IMR-90 (cell line): ENCODE measurements at regions not wholly inside any gene's neighbourhood (a gene's known extent, or its start where the extent isn't known, plus 50 kb on each side); places are given as distances from the start of the nearest gene placed in this dataset.

Experiments
- ATAC-seq: fragments of 200-7000 bp; cut with Tn5 transposase; 2 replicates; pipeline ENCODE4 v1.9.1; 2020; ENCODE audit warnings: low read depth, mild to moderate bottlenecking, moderate library complexity
- BruUV-seq: library from RNA; stranded (reverse); fragments of 400-500 nt; replicated peaks from 2 replicates; lab custom pipeline; 2021; lab: Mats Ljungman, UMichigan
- CTCF ChIA-PET: fragments of 300-600 bp; formaldehyde crosslinking; extraction: SDS; loops from one replicate; lab custom pipeline; 2021; ENCODE audit warnings: antibody characterized with exemption; lab: Yijun Ruan, JAX
- POLR2A ChIA-PET: fragments of 300-600 bp; sonication (Branson Sonifier 250); formaldehyde crosslinking; loops from one replicate; lab custom pipeline; 2022; ENCODE audit warnings: antibody characterized with exemption; ENCODE audit not compliant: unreplicated experiment; lab: Charles Lee
- DNase-seq: peaks from one replicate; pipeline ENCODE4 v3.0.0; 2013
- H2AFZ ChIP-seq: replicated peaks from 2 replicates; pipeline ENCODE3; 2013; ENCODE audit warnings: low read length, mild to moderate bottlenecking; ENCODE audit not compliant: poor library complexity
- H2AK5ac ChIP-seq: 2 replicates; pipeline ENCODE4 v1.6.1; 2013; ENCODE audit warnings: low read depth, low read length, inconsistent platforms
- H2AK9ac ChIP-seq: replicated peaks from 2 replicates; pipeline ENCODE3; 2013; ENCODE audit warnings: mild to moderate bottlenecking, low read depth, low read length, moderate library complexity; ENCODE audit not compliant: poor library complexity
- H2BK120ac ChIP-seq: 2 replicates; pipeline ENCODE4 v1.6.1; 2013; ENCODE audit warnings: low read depth, low read length, inconsistent platforms
- H2BK15ac ChIP-seq: 3 replicates; pipeline ENCODE4 v1.6.1; 2013; ENCODE audit warnings: low read depth, low read length, inconsistent platforms
- H2BK20ac ChIP-seq: 2 replicates; pipeline ENCODE4 v1.6.1; 2013; ENCODE audit warnings: low read depth, mild to moderate bottlenecking, inconsistent platforms, low read length, moderate library complexity
- H2BK5ac ChIP-seq: 2 replicates; pipeline ENCODE4 v1.6.1; 2013; ENCODE audit warnings: mild to moderate bottlenecking, low read depth, low read length, inconsistent platforms; ENCODE audit not compliant: poor library complexity, severe bottlenecking
- H3K14ac ChIP-seq: replicated peaks from 2 replicates; pipeline ENCODE4 v1.6.1; 2013; ENCODE audit warnings: low read depth, low read length, inconsistent platforms
- H3K18ac ChIP-seq: 2 replicates; pipeline ENCODE4 v1.6.1; 2013; ENCODE audit warnings: low read depth, low read length, control low read depth
- H3K23ac ChIP-seq: 2 replicates; pipeline ENCODE4 v1.6.1; 2013; ENCODE audit warnings: low read depth, low read length, inconsistent platforms
- H3K27ac ChIP-seq: 2 replicates; pipeline ENCODE4 v1.5.1; 2013; ENCODE audit warnings: mild to moderate bottlenecking, control low read depth, low read length; ENCODE audit not compliant: insufficient read depth
- H3K27me3 ChIP-seq: 2 replicates; pipeline ENCODE4 v1.6.1; 2013; ENCODE audit warnings: low read length; ENCODE audit not compliant: control insufficient read depth, insufficient read depth
- H3K36me3 ChIP-seq: 2 replicates; pipeline ENCODE4 v1.6.1; 2013; ENCODE audit warnings: low read length, mixed read lengths; ENCODE audit not compliant: control insufficient read depth, insufficient read depth
- H3K4ac ChIP-seq: 2 replicates; pipeline ENCODE4 v1.6.1; 2013; ENCODE audit warnings: low read depth, low read length, inconsistent platforms
- H3K4me1 ChIP-seq: 2 replicates; pipeline ENCODE4 v1.6.1; 2013; ENCODE audit warnings: low read length, mixed read lengths; ENCODE audit not compliant: control insufficient read depth, insufficient read depth
- H3K4me2 ChIP-seq: 2 replicates; pipeline ENCODE4 v1.6.1; 2013; ENCODE audit warnings: low read depth, mild to moderate bottlenecking, control low read depth, low read length, moderate library complexity
- H3K4me3 ChIP-seq: 2 replicates; pipeline ENCODE4 v1.5.1; 2013; ENCODE audit warnings: low read depth, mild to moderate bottlenecking, control low read depth, low read length, moderate library complexity; ENCODE audit not compliant: insufficient read depth
- H3K56ac ChIP-seq: 2 replicates; pipeline ENCODE4 v1.6.1; 2013; ENCODE audit warnings: low read length, inconsistent platforms; ENCODE audit not compliant: insufficient read depth; ENCODE audit errors: extremely low read depth
- H3K79me1 ChIP-seq, 2 experiments: 2 replicates each; pipeline ENCODE4 v1.6.1; 2013; ENCODE audit warnings: low read length in 2 of 2, inconsistent platforms in 1 of 2, low read depth in 1 of 2
- H3K9ac ChIP-seq: 2 replicates; pipeline ENCODE4 v1.6.1; 2013; ENCODE audit warnings: low read depth, low read length, control low read depth
- H3K9me1 ChIP-seq: 2 replicates; pipeline ENCODE4 v1.6.1; 2013; ENCODE audit warnings: low read length, inconsistent platforms; ENCODE audit not compliant: insufficient read depth
- H3K9me3 ChIP-seq: 2 replicates; pipeline ENCODE4 v1.6.1; 2013; ENCODE audit warnings: low read length; ENCODE audit not compliant: control insufficient read depth, insufficient read depth
- H4K20me1 ChIP-seq: 2 replicates; pipeline ENCODE4 v1.6.1; 2013; ENCODE audit warnings: low read length, inconsistent platforms; ENCODE audit not compliant: insufficient read depth
- H4K5ac ChIP-seq: 2 replicates; pipeline ENCODE4 v1.6.1; 2013; ENCODE audit warnings: mild to moderate bottlenecking, low read depth, low read length, control low read depth
- H4K8ac ChIP-seq, 2 experiments: 2 replicates each; pipeline ENCODE4 v1.6.1; 2013; ENCODE audit warnings: low read depth in 2 of 2, low read length in 2 of 2, control low read depth in 1 of 2, inconsistent platforms in 1 of 2
- H4K91ac ChIP-seq: 2 replicates; pipeline ENCODE4 v1.6.1; 2013; ENCODE audit warnings: low read depth, low read length, inconsistent platforms; ENCODE audit not compliant: insufficient read depth
- CEBPB ChIP-seq: IDR thresholded peaks from 2 replicates; pipeline ENCODE4 v1.6.1; 2012; ENCODE audit warnings: low read depth, low read length, improper control_type of control experiment
- CHD1 ChIP-seq: IDR thresholded peaks from 2 replicates; pipeline ENCODE4 v1.6.1; 2012; ENCODE audit warnings: low read depth, low read length, improper control_type of control experiment
- FOS ChIP-seq: fragments of 150-350 bp; IDR thresholded peaks from 2 replicates; pipeline ENCODE4 v1.6.1; 2016; ENCODE audit warnings: low read depth, low read length
- MAFK ChIP-seq: IDR thresholded peaks from 2 replicates; pipeline ENCODE4 v1.6.1; 2012; ENCODE audit warnings: low read depth, low read length, improper control_type of control experiment
- NFE2L2 ChIP-seq: fragments of 150-350 bp; IDR thresholded peaks from 2 replicates; pipeline ENCODE4 v1.6.1; 2016; ENCODE audit warnings: low read depth, mild to moderate bottlenecking, low read length
- POLR2A ChIP-seq: IDR thresholded peaks from 2 replicates; pipeline ENCODE4 v1.6.1; 2012; ENCODE audit warnings: mild to moderate bottlenecking, low read depth, low read length
- RCOR1 ChIP-seq: IDR thresholded peaks from 2 replicates; pipeline ENCODE4 v1.6.1; 2012; ENCODE audit warnings: mild to moderate bottlenecking, low read length, improper control_type of control experiment; ENCODE audit not compliant: insufficient replicate concordance
- WGBS, 2 experiments: methylation state at CpG; one replicate each; pipeline versions ENCODE4 v1.1.5 to v1.1.7; 2013; ENCODE audit warnings: missing lambda C conversion rate in 2 of 2; ENCODE audit not compliant: insufficient read length in 1 of 2; ENCODE audit errors: extremely low coverage in 2 of 2; 5-methylcytosine and 5-hydroxymethylcytosine counted together
- dilution Hi-C: fragments of 300-500 bp; cut with HindIII; formaldehyde crosslinking; loops from one replicate; pipeline ENCODE4 v1.14.3; 2018; ENCODE audit warnings: low sequenced_read_pairs; ENCODE audit not compliant: unreplicated experiment
- in situ Hi-C: fragments of 300-500 bp; cut with MboI; formaldehyde crosslinking; loops from 3 replicates; pipeline ENCODE4 v1.14.3; 2019; ENCODE audit warnings: low sequenced_read_pairs, inconsistent platforms, mixed read lengths
- intact Hi-C: fragments of 100-400 bp; cut with micrococcal nuclease; formaldehyde crosslinking; loops from 2 replicates; pipeline ENCODE4 v1.10.0; 2022
- TF ChIP-seq, protein P1 (sequence below): conservative IDR thresholded peaks from 2 replicates; pipeline ENCODE4 v1.5.1; 2012; ENCODE audit warnings: mild to moderate bottlenecking, low read depth, low read length, improper control_type of control experiment
- TF ChIP-seq, protein P2 (sequence below): fragments of 150-350 bp; IDR thresholded peaks from 2 replicates; pipeline ENCODE4 v1.6.1; 2017; ENCODE audit warnings: mild to moderate bottlenecking, antibody characterized with exemption, low read length, low read depth

- no peak overlapping the region for H2AFZ ChIP-seq
- no TSS peak for BruUV-seq
- ChIA-PET CTCF (no interaction called here), POLR2A (no interaction called here)
- H3K14ac ChIP-seq, result no peak overlapping the region
- no peak overlapping the region for H2AK9ac ChIP-seq
- H3K56ac ChIP-seq, result no peak overlapping the region
- H3K4ac ChIP-seq, result no peak overlapping the region
- no peaks in the 10 kb centered on the region for H3K9me1 ChIP-seq
- no peaks in the 10 kb centered on the region for H3K4me1 ChIP-seq
- H2BK15ac ChIP-seq, result no peak overlapping the region
- H3K23ac ChIP-seq, result no peak overlapping the region
- H4K8ac ChIP-seq, result no peak overlapping the region
- no peak for ATAC-seq
- TF ChIP-seq RCOR1, result no peak
- no peak for TF ChIP-seq CHD1
- TF ChIP-seq NFE2L2, result no peak
- no peak for TF ChIP-seq FOS
- no peak for TF ChIP-seq CEBPB
- no peak for TF ChIP-seq MAFK
- no peak for TF ChIP-seq POLR2A
- TF ChIP-seq, protein P1, sequence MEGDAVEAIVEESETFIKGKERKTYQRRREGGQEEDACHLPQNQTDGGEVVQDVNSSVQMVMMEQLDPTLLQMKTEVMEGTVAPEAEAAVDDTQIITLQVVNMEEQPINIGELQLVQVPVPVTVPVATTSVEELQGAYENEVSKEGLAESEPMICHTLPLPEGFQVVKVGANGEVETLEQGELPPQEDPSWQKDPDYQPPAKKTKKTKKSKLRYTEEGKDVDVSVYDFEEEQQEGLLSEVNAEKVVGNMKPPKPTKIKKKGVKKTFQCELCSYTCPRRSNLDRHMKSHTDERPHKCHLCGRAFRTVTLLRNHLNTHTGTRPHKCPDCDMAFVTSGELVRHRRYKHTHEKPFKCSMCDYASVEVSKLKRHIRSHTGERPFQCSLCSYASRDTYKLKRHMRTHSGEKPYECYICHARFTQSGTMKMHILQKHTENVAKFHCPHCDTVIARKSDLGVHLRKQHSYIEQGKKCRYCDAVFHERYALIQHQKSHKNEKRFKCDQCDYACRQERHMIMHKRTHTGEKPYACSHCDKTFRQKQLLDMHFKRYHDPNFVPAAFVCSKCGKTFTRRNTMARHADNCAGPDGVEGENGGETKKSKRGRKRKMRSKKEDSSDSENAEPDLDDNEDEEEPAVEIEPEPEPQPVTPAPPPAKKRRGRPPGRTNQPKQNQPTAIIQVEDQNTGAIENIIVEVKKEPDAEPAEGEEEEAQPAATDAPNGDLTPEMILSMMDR, result no peak
- TF ChIP-seq, protein P2, sequence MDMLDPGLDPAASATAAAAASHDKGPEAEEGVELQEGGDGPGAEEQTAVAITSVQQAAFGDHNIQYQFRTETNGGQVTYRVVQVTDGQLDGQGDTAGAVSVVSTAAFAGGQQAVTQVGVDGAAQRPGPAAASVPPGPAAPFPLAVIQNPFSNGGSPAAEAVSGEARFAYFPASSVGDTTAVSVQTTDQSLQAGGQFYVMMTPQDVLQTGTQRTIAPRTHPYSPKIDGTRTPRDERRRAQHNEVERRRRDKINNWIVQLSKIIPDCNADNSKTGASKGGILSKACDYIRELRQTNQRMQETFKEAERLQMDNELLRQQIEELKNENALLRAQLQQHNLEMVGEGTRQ, result no peak
- H3K9me3 ChIP-seq, result 0 out of 2 replicates have a peak, but pooled peaks cover 2% of the 10 kb centered on the region
- no peak overlapping the region for H3K4me2 ChIP-seq
- no peak for DNase-seq
- intact Hi-C loops, result no loop called here
- H3K27me3 ChIP-seq, result no peaks in the 10 kb centered on the region
- H3K4me3 ChIP-seq, result no peak overlapping the region
- no peaks in the 10 kb centered on the region for H4K20me1 ChIP-seq
- H3K27ac ChIP-seq, result no peak overlapping the region
- no peaks in the 10 kb centered on the region for H3K36me3 ChIP-seq
- H2AK5ac ChIP-seq, result no peak overlapping the region
- no peak overlapping the region for H3K18ac ChIP-seq
- H2BK5ac ChIP-seq, result no peak overlapping the region
- no peak overlapping the region for H4K5ac ChIP-seq
- H4K91ac ChIP-seq, result no peak overlapping the region
- no peaks in the 10 kb centered on the region for H3K79me1 ChIP-seq
- no peak overlapping the region for H2BK20ac ChIP-seq
- H3K9ac ChIP-seq, result no peak overlapping the region
- WGBS, 2 experiments, result no CpG with 5 or more reads among the region's 5 CpGs
- dilution Hi-C loops, result no loop called here
- in situ Hi-C loops, result no loop called here
- no peak overlapping the region for H2BK120ac ChIP-seq
These were observed 359.5 kb downstream of the PCDH17 start for GRCh38 chr13:57991041-57991440.
